Activated CD4-positive, alpha-beta T cell treated with anti-CD3 and anti-CD28 coated beads, Interleukin-2, amount 10 ng/mL, durations not matched to agents 7 days and 5 days (primary cell): ENCODE measurements at regions not wholly inside any gene's neighbourhood (a gene's known extent, or its start where the extent isn't known, plus 50 kb on each side); places are given as distances from the start of the nearest gene placed in this dataset.
"Not testable (repeated sequence)": the region's sequence is repeated elsewhere in the genome, so short reads cannot be mapped to it uniquely, and the experiment has no call there.

ENCODE experiments used
- CTCF ChIA-PET: fragments of 350-600 bp; sonication (Branson Sonifier 250); formaldehyde crosslinking; loops from one replicate; lab custom pipeline; 2021; ENCODE audit warnings: antibody characterized with exemption; lab: Charles Lee
- POLR2A ChIA-PET: fragments of 350-600 bp; sonication (Branson Sonifier 250); formaldehyde crosslinking; loops from one replicate; lab custom pipeline; 2021; ENCODE audit warnings: antibody characterized with exemption; lab: Charles Lee
- DNase-seq: peaks from one replicate; pipeline ENCODE4 v3.0.0-alpha.2; 2020
- H3K27ac Mint-ChIP-seq: one replicate; pipeline ENCODE4 v1.8.0; 2021; ENCODE audit warnings: mild to moderate bottlenecking, moderate library complexity, mixed read lengths
- H3K27me3 Mint-ChIP-seq: one replicate; pipeline ENCODE4 v1.8.0; 2021; ENCODE audit warnings: mixed read lengths
- H3K36me3 Mint-ChIP-seq: one replicate; pipeline ENCODE4 v1.8.0; 2021; ENCODE audit warnings: low read depth, mixed read lengths
- H3K4me1 Mint-ChIP-seq: one replicate; pipeline ENCODE4 v1.8.0; 2021; ENCODE audit warnings: mixed read lengths
- H3K4me3 Mint-ChIP-seq: one replicate; pipeline ENCODE4 v1.8.0; 2021; ENCODE audit warnings: mild to moderate bottlenecking, moderate library complexity, mixed read lengths
- H3K9me3 Mint-ChIP-seq: one replicate; pipeline ENCODE4 v1.8.0; 2021; ENCODE audit warnings: mixed read lengths

DNA sequence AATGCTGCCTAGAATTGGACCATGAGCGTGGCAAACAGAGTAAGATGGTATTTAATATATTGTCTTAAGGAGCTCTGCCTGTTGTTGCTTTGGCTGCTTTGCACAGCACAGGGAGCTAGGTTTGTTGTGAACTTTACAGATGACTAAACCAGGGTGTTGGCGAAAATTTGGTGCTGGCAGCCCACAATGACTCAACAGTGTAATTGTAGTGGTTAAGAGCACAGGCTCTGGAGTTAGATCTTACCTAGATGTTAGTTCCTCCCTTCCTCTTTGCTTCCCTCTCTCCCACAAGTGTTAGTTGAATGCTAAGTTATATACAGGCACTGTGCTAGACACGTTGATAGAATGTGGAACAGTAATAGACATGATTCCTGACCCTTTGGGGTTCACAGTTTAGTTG is 128.9 kb upstream of the TRPC5 start:
- ChIA-PET CTCF (no interaction called here), POLR2A (interaction anchor here (0.7 kb wide), 1 partner anchor 795 kb away, joined by 4 read pairs; no protein-coding TSS in a partner anchor)
- H3K27me3 Mint-ChIP-seq, result no peaks in the 10 kb centered on the region
- H3K4me3 Mint-ChIP-seq, result no peak overlapping the region
- H3K27ac Mint-ChIP-seq, result peak overlapping the region; percentile 25
- H3K36me3 Mint-ChIP-seq, result no peaks in the 10 kb centered on the region
- H3K4me1 Mint-ChIP-seq, result peaks cover 2% of the 10 kb centered on the region
- peak; percentile 5 for DNase-seq
- no peaks in the 10 kb centered on the region for H3K9me3 Mint-ChIP-seq

DNA sequence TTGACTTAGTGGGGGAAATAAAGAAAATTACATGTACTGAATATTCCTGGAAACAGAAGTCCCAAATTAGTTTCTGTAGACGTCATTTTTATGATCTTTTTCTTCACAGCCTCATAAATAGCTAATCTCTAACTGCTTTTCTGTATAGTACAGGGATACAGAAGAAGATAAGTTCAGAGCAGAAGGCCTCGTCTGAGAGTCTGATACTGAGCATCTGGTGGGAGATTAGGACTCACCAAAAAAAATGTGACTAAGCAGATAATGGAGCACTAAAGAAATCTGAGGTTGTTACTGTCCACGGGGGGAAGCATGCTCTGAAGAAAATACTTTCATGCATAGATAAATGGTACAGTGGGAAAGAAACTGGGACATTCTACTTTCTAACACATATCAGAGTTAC is 115.3 kb upstream of the TRPC5 start:
- H3K4me1 Mint-ChIP-seq, result no peaks in the 10 kb centered on the region
- POLR2A ChIA-PET, result no interaction called here

DNA sequence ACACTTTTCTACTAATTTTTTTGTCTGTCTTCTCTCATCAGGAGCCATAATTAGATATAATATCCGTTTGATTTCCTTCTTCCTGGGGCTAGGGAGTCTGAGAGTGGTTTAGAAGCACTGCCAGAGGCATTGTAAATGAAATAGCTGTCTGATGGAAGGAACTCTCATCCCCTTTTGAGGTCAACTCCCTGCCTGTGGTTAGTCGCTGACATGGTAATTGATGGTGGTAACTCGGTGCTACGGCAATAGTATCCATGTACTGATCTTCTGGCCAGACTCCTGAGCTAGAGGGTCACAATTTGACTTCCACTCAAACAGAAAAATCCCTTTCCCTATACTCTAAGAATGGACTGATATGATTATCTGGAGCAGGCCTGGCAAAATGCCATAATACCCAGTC is 108.1 kb upstream of the TRPC5 start:
- H3K4me1 Mint-ChIP-seq, result no peaks in the 10 kb centered on the region
- no peaks in the 10 kb centered on the region for H3K27me3 Mint-ChIP-seq
- no peak overlapping the region for H3K27ac Mint-ChIP-seq
- no peak overlapping the region for H3K4me3 Mint-ChIP-seq
- H3K36me3 Mint-ChIP-seq, result no peaks in the 10 kb centered on the region
- CTCF ChIA-PET, result no interaction called here
- no peak for DNase-seq
- POLR2A ChIA-PET, result no interaction called here
- no peaks in the 10 kb centered on the region for H3K9me3 Mint-ChIP-seq

More for the DNA sequence above, 115.3 kb upstream of the TRPC5 start:
- DNase-seq, result no peak
- Mint-ChIP-seq H3K27me3 (no peaks in the 10 kb centered on the region), H3K27ac (no peak overlapping the region), H3K9me3 (no peaks in the 10 kb centered on the region), H3K4me3 (no peak overlapping the region), H3K36me3 (no peaks in the 10 kb centered on the region)
- CTCF ChIA-PET, result interaction anchor here (1.1 kb wide), 1 partner anchor 11 kb away, joined by 4 read pairs; no protein-coding TSS in a partner anchor

DNA sequence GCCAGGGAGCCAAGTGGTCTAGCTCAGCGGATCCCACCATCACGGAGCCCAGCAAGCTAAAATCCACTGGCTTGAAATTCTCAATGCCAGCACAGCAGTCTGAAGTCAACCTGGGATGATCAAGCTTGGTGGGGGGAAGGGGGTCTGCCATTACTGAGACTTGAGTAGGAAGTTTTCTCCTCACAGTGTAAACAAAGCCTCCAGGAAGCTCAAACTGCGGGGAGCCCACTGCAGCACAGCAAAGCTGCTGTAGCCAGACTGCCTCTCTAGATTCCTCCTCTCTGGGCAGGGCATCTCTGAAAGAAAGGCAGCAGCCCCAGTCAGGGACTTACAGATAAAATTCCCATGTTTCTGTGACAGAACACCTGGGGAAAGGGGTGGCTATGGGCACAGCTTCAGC is 98.8 kb upstream of the TRPC5 start:
- H3K9me3 Mint-ChIP-seq, H3K36me3 Mint-ChIP-seq, H3K4me1 Mint-ChIP-seq, H3K27me3 Mint-ChIP-seq, DNase-seq, CTCF ChIA-PET, H3K4me3 Mint-ChIP-seq, H3K27ac Mint-ChIP-seq, POLR2A ChIA-PET: not testable (repeated sequence)

GRCh38 chrX:112164420-112164819 is 81.8 kb upstream of the TRPC5 start:
- ChIA-PET CTCF (no interaction called here), POLR2A (no interaction called here)
- H3K4me3 Mint-ChIP-seq, result no peak overlapping the region
- H3K36me3 Mint-ChIP-seq, result no peaks in the 10 kb centered on the region
- no peaks in the 10 kb centered on the region for H3K9me3 Mint-ChIP-seq
- DNase-seq, result no peak
- no peaks in the 10 kb centered on the region for H3K27me3 Mint-ChIP-seq
- H3K4me1 Mint-ChIP-seq, result no peaks in the 10 kb centered on the region
- no peak overlapping the region for H3K27ac Mint-ChIP-seq

- CTCF ChIA-PET, result no interaction called here
- POLR2A ChIA-PET, result no interaction called here
- no peak for DNase-seq
- H3K9me3 Mint-ChIP-seq, result no peaks in the 10 kb centered on the region
- no peak overlapping the region for H3K4me3 Mint-ChIP-seq
- H3K4me1 Mint-ChIP-seq, result no peaks in the 10 kb centered on the region
- H3K36me3 Mint-ChIP-seq, result no peaks in the 10 kb centered on the region
- no peak overlapping the region for H3K27ac Mint-ChIP-seq
- H3K27me3 Mint-ChIP-seq, result no peaks in the 10 kb centered on the region
These were observed 81.3 kb upstream of the TRPC5 start for GRCh38 chrX:112163906-112164305.

- DNase-seq, result no peak
- Mint-ChIP-seq H3K9me3 (no peaks in the 10 kb centered on the region), H3K4me3 (no peak overlapping the region), H3K4me1 (no peaks in the 10 kb centered on the region), H3K36me3 (no peaks in the 10 kb centered on the region), H3K27me3 (no peaks in the 10 kb centered on the region), H3K27ac (no peak overlapping the region)
- POLR2A ChIA-PET, result no interaction called here
- CTCF ChIA-PET, result no interaction called here
These were observed 65.8 kb upstream of the TRPC5 start for GRCh38 chrX:112148397-112148796.

- DNase-seq, result no peak
- Mint-ChIP-seq H3K36me3 (no peaks in the 10 kb centered on the region), H3K27me3 (no peaks in the 10 kb centered on the region), H3K4me1 (no peaks in the 10 kb centered on the region), H3K9me3 (no peaks in the 10 kb centered on the region), H3K4me3 (no peak overlapping the region), H3K27ac (no peak overlapping the region)
- ChIA-PET POLR2A (no interaction called here), CTCF (no interaction called here)
These were observed 64.6 kb upstream of the TRPC5 start for GRCh38 chrX:112147206-112147605.

DNA sequence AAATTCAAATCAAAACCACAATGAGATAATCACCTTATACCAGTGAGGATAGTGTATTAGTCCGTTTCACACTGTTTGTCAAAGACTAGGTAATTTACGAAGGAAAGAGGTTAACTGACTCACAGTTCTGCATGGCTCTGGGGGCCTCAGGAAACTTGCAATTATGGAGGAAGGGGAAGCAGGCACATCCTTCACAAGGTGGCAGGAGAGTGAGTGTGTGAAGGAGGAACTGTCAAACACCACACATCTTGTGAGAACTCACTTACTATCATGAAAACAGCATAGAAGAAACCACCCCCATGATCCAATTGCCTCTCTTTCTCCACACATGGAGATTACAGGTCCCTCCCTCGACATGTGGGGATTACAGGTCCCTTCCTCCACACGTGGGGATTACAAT is 54.7 kb upstream of the TRPC5 start:
- Mint-ChIP-seq H3K27ac (no peak overlapping the region), H3K4me1 (no peaks in the 10 kb centered on the region), H3K4me3 (no peak overlapping the region), H3K9me3 (no peaks in the 10 kb centered on the region), H3K36me3 (no peaks in the 10 kb centered on the region), H3K27me3 (no peaks in the 10 kb centered on the region)
- ChIA-PET CTCF (no interaction called here), POLR2A (no interaction called here)
- DNase-seq, result no peak
